Inferior parietal cortex (tissue), 1 donor: ENCODE measurements at regions not wholly inside any gene's neighbourhood (a gene's known extent, or its start where the extent isn't known, plus 50 kb on each side); places are given as distances from the start of the nearest gene placed in this dataset.

Experiments
- DNase-seq: peaks from one replicate; pipeline ENCODE4 v3.0.0-alpha.2; 2016; ENCODE audit errors: extremely low spot score

DNA sequence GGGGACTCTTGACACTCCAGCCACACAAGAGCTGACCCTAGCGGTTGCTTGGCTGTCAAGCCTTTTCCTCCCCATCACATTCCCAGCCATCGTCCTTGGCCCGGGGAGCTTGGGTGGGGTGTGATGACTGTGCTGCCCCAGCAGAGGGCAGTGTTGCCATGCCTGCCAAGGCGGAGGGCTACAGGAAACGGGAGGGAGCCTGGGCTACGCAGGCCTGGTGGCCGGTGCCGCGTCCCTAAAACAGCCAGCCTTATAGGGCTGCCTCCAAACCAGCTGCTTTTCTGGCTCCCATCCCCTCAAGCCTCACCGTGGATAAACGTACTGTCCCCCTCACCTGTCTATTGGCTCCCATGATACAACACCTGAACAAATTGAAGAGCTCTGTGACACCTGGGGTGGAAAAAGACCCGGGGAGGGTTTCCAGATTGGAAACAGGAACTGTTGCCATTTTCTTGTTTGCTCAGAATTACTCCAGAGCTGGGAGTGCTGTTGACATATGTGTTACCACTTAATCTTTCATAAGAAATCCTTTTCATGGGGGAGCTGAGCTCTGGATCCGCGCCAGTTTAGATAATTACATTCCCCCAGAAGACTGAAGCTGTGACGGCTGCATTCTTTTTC, 72.8 kb upstream of the ASTN2 start:
- DNase-seq, result peak; percentile 81

DNA sequence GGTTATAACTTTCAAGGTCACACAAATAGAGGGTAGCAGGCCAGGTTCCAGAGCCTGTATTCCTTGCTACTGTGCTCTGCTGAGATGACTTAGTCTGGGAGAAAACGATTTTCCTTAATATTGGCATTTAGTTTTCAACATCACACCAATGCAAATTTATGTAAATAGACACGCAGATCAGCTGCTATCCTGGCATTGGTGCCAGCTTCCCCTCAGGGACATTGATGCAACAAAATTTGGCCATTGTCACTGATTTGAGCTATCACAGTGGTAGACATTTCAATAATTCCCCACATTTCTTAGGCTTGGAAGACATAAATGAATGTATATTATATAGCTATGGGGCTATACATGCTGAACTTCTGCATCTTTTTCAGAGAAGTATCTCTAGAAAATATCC, 71.6 kb upstream of the ASTN2 start:
- no peak for DNase-seq

DNA sequence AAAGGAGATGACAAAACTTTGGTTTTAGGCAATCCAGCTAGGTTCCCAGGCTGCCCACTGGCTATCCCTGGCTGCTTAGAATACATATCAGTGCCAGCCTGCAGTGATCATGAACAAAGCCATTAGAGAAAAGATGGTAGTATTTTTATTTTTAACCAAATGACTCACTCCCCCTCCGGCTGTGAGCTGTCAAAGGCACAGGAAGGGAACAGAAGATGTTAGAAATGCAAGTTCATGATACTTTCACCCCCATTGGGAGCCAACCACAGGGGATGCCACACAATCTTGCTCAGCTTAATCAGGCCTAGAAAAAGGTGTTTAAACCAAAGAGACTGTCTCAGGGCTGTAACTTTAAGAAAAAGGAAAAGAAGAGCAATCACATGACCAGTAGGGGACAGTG, 70.3 kb upstream of the ASTN2 start:
- DNase-seq, result no peak

DNA sequence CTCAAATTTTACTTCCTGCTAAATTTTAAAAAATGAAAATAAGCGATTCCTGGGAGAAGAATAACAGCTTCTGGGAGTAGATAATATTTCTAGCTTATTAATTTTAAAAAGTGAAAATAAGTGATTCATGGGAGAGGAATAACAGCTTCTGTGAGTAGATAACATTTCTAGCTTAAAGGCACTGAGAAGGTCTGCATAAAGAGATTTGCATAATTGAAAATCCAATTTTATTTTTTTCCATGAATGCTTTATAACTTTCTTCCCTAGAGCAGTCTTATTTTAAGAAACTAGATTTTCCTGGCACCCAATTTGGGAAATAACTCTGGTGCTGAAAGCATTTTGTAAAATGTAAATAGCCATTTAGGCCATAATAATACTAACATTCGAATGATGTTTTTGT, 65.9 kb upstream of the ASTN2 start:
- DNase-seq, result no peak

DNA sequence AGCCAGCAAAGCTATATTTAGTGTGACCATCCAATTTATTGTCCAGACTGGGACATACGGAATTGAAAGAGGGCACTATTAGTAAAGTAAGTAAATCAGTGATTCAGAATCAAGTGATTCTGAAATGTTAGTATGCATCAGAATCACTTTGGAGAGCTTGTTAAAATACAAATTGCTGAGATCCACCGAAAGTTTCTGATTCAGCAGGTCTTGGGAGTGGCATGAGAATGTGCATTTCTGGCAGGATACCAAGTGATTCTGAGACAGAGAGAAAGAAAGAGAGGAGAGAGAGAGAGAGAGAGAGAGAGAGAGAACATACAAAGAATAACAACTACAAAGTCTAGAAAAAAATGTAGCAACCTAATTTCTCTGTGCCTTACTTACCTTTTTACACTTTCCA, 65.4 kb upstream of the ASTN2 start:
- DNase-seq, result no peak

DNA sequence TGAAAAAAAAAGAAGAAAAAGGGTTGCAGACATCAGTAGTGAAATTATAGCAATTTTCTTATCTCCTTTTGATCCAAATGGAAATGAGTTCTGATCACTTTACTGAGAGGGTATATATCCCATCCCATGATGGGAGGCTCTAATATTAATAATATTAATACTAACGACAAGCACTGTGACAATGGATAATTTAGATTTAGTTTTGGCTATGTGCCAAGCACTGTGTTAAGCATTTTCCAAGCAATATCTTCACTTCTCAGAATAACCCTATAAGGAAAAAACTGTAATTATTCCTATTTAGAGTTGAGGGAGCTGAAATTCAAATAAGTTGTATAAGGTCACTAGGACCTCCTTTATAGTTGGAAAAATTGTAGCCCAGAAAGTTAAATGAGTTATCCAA, 58.4 kb upstream of the ASTN2 start:
- no peak for DNase-seq

DNA sequence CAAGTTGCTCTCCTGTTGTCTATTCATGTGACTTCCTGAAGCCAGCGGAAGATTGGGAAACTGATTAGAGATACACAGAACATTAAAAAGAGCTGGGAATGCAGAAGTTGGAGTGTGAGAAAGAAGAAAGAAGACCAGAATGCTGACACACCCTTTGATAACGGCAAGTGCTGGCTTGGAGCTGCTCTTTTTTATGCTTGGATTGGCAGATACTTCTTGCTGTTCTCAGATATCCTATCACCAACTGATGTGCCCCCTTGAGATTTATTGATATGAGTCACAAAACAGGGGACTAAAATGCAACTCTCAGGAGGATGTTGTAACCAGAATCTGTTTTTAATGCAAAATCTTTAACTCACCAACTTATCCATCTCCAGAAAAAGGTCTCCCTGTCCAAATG, 56.0 kb upstream of the ASTN2 start:
- no peak for DNase-seq

DNA sequence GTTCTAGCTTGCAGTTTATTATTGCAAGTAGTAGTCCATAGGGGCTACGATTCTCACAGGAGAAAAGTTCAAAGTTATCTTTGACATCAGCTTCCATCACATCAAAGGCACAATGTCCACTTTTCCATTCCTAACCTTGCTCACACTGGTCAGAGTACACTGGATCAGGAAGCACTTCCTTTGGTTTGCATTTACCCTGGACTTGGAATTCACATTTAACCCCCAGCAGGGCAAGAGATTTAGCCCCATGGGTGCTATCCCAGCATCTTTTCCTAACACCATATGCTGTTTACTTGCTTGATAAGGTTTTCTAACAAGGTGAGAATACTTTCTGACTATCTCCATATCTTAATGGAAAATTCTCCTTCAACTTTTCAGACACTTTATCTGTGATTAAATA, 55.6 kb upstream of the ASTN2 start:
- DNase-seq, result no peak

DNA sequence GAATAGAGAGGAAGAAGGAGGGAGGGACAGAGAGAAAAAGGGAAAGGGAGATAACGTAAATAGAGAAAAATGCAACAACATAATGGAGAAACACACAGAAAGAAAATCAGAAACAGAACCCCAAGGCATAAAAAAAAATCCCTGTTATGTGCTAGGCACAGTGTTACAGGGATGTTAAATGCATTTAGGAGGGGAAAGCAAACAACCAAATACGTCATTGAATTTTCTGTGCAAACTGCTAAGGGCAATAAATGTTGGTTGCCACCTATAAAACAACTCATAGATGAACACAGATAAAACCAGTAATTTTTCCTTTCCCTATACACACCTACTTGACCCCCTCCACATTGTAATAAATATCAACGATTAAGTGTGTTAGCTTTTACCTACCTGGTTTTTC, 51.3 kb upstream of the ASTN2 start:
- DNase-seq, result no peak

DNA sequence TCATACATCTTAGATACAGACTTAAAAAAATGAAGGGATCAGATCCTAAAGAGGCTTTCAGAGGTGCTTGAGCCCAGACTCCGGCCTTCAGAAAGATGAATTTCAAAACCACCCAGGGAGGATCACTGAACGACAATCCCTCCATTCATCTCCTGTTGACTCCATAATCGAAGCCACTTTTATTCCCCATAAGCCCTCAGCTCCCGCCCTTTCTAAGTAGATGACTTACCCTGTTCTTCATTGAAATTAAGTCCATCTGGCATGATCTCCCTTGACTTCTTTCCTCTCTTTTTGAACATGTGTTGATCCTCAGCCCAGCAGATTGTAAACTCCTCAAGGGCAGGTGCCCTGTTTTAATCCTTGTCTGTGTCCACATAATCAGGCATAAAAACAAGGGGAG, 50.8 kb upstream of the ASTN2 start:
- DNase-seq, result no peak

DNA sequence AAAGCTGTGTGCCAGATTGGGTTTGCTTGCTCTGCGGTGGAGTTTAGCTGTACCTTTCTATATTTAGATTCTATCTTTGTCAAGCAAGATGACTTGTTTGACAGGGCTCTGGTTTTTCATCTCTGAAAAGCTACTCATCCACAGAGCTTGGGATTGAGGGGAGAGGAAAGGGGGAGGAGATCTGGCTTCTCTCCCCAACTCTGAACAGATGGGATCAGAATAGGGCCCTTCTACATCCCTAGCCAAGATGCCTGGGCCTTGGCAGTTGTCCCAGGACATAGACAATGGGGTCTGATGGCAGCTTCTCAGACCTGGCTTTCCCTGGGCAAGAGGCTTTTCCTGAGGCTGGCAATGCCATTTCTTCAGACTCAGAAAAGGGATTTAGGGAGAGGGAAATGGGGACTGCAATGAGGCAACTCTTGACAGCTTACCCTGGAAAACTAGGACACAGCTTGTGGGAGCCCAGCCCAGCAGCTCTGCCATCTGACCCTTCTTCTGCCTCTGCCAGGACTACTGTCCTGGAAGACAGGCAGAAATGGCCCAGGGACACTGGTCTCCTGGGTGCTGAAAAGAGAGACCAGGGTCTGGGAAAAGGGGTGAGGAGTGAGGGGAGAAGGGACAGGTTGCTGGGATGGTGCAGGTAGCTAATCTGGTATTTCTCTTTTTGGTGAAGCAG, 50.2 kb upstream of the ASTN2 start:
- DNase-seq, result peak; percentile 92
